GM19452 (cell line): ENCODE measurements at regions not wholly inside any gene's neighbourhood (a gene's known extent, or its start where the extent isn't known, plus 50 kb on each side); places are given as distances from the start of the nearest gene placed in this dataset.

Source experiments
- ATAC-seq: cut with Tn5 transposase; IDR thresholded peaks from one replicate; pipeline ENCODE4 v1.9.1; 2021; ENCODE audit not compliant: unreplicated experiment

- ATAC-seq: no peak
These were observed 85.0 kb downstream of the LLPH start for GRCh38 chr12:66045506-66045905.

GRCh38 chr12:66044731-66045130, 85.8 kb downstream of the LLPH start:
- no peak for ATAC-seq

GRCh38 chr12:66043035-66043434, 87.5 kb downstream of the LLPH start:
- ATAC-seq: no peak

- no peak for ATAC-seq
These were observed 88.7 kb downstream of the LLPH start for GRCh38 chr12:66041651-66042363.

GRCh38 chr12:66036317-66036716, 94.2 kb downstream of the LLPH start:
- ATAC-seq: no peak

- ATAC-seq: no peak
These were observed 95.1 kb downstream of the LLPH start for GRCh38 chr12:66035288-66035966.

- ATAC-seq: no peak
These were observed 97.4 kb downstream of the LLPH start for GRCh38 chr12:66033151-66033550.

GRCh38 chr12:66032739-66033138, 97.8 kb downstream of the LLPH start:
- no peak for ATAC-seq

GRCh38 chr12:66030217-66030781, 100.3 kb downstream of the LLPH start:
- ATAC-seq: no peak

GRCh38 chr12:66028390-66028789, 102.2 kb downstream of the LLPH start:
- ATAC-seq: no peak

GRCh38 chr12:66025477-66025876, 105.1 kb downstream of the LLPH start:
- ATAC-seq: no peak

- no peak for ATAC-seq
These were observed 105.6 kb downstream of the LLPH start for GRCh38 chr12:66024949-66025348.

- no peak for ATAC-seq
These were observed 110.1 kb downstream of the LLPH start for GRCh38 chr12:66020481-66020880.

- ATAC-seq: no peak
These were observed 112.8 kb downstream of the LLPH start for GRCh38 chr12:66017736-66018135.
